ENCODE measurements at regions not wholly inside any gene's neighbourhood (a gene's known extent, or its start where the extent isn't known, plus 50 kb on each side); places are given as distances from the start of the nearest gene placed in this dataset.
"Not testable (repeated sequence)": the region's sequence is repeated elsewhere in the genome, so short reads cannot be mapped to it uniquely, and the experiment has no call there.

GRCh38 chr3:8305371-8305770, 196.3 kb upstream of the LMCD1 start:
- DNase-seq (ENCODE audit: low read depth) = no peak
- in situ Hi-C loops (cut with HindIII; ENCODE audit: low pct_unique_long_range_greater_than_20kb, low sequenced_read_pairs) = no loop called here

- no peak for DNase-seq (ENCODE audit: low read depth)
- in situ Hi-C loops (cut with HindIII; ENCODE audit: low pct_unique_long_range_greater_than_20kb, low sequenced_read_pairs) = no loop called here
These were observed 194.0 kb upstream of the LMCD1 start for GRCh38 chr3:8307545-8308110.

GRCh38 chr3:8311321-8311720, 190.3 kb upstream of the LMCD1 start:
- in situ Hi-C loops (cut with HindIII; ENCODE audit: low pct_unique_long_range_greater_than_20kb, low sequenced_read_pairs) = no loop called here

GRCh38 chr3:8312685-8313084, 188.9 kb upstream of the LMCD1 start:
- no peak for DNase-seq (ENCODE audit: low read depth)
- in situ Hi-C loops (cut with HindIII; ENCODE audit: low pct_unique_long_range_greater_than_20kb, low sequenced_read_pairs) = no loop called here

More at GRCh38 chr3:8311321-8311720, 190.3 kb upstream of the LMCD1 start:
- no peak for DNase-seq (ENCODE audit: low read depth)

GRCh38 chr3:8313560-8314267, 187.9 kb upstream of the LMCD1 start:
- in situ Hi-C loops (cut with HindIII; ENCODE audit: low pct_unique_long_range_greater_than_20kb, low sequenced_read_pairs) = no loop called here

GRCh38 chr3:8315526-8315925, 186.1 kb upstream of the LMCD1 start:
- in situ Hi-C loops (cut with HindIII; ENCODE audit: low pct_unique_long_range_greater_than_20kb, low sequenced_read_pairs) = not testable (repeated sequence)

More at GRCh38 chr3:8313560-8314267, 187.9 kb upstream of the LMCD1 start:
- no peak for DNase-seq (ENCODE audit: low read depth)

GRCh38 chr3:8317661-8318649, 183.7 kb upstream of the LMCD1 start:
- no peak for DNase-seq (ENCODE audit: low read depth)
- in situ Hi-C loops (cut with HindIII; ENCODE audit: low pct_unique_long_range_greater_than_20kb, low sequenced_read_pairs) = no loop called here

More at GRCh38 chr3:8315526-8315925, 186.1 kb upstream of the LMCD1 start:
- DNase-seq (ENCODE audit: low read depth) = not testable (repeated sequence)

GRCh38 chr3:8319935-8320634, 181.5 kb upstream of the LMCD1 start:
- no peak for DNase-seq (ENCODE audit: low read depth)
- in situ Hi-C loops (cut with HindIII; ENCODE audit: low pct_unique_long_range_greater_than_20kb, low sequenced_read_pairs) = no loop called here

GRCh38 chr3:8320711-8321458, 180.7 kb upstream of the LMCD1 start:
- DNase-seq (ENCODE audit: low read depth) = no peak
- in situ Hi-C loops (cut with HindIII; ENCODE audit: low pct_unique_long_range_greater_than_20kb, low sequenced_read_pairs) = no loop called here

- in situ Hi-C loops (cut with HindIII; ENCODE audit: low pct_unique_long_range_greater_than_20kb, low sequenced_read_pairs) = no loop called here
- no peak for DNase-seq (ENCODE audit: low read depth)
These were observed 176.9 kb upstream of the LMCD1 start for GRCh38 chr3:8324747-8325146.

GRCh38 chr3:8325306-8325705, 176.3 kb upstream of the LMCD1 start:
- in situ Hi-C loops (cut with HindIII; ENCODE audit: low pct_unique_long_range_greater_than_20kb, low sequenced_read_pairs) = no loop called here
- DNase-seq (ENCODE audit: low read depth) = no peak

GRCh38 chr3:8325833-8326232, 175.8 kb upstream of the LMCD1 start:
- in situ Hi-C loops (cut with HindIII; ENCODE audit: low pct_unique_long_range_greater_than_20kb, low sequenced_read_pairs); DNase-seq (ENCODE audit: low read depth): not testable (repeated sequence)

- DNase-seq (ENCODE audit: low read depth) = no peak
- in situ Hi-C loops (cut with HindIII; ENCODE audit: low pct_unique_long_range_greater_than_20kb, low sequenced_read_pairs) = no loop called here
These were observed 173.9 kb upstream of the LMCD1 start for GRCh38 chr3:8327739-8328138.

GRCh38 chr3:8328967-8329366, 172.7 kb upstream of the LMCD1 start:
- DNase-seq (ENCODE audit: low read depth) = no peak
- in situ Hi-C loops (cut with HindIII; ENCODE audit: low pct_unique_long_range_greater_than_20kb, low sequenced_read_pairs) = no loop called here

GRCh38 chr3:8329598-8329997, 172.0 kb upstream of the LMCD1 start:
- DNase-seq (ENCODE audit: low read depth) = no peak
- in situ Hi-C loops (cut with HindIII; ENCODE audit: low pct_unique_long_range_greater_than_20kb, low sequenced_read_pairs) = no loop called here

- in situ Hi-C loops (cut with HindIII; ENCODE audit: low pct_unique_long_range_greater_than_20kb, low sequenced_read_pairs) = no loop called here
- DNase-seq (ENCODE audit: low read depth) = no peak
These were observed 165.2 kb upstream of the LMCD1 start for GRCh38 chr3:8336456-8336855.

GRCh38 chr3:8338424-8338823, 163.2 kb upstream of the LMCD1 start:
- in situ Hi-C loops (cut with HindIII; ENCODE audit: low pct_unique_long_range_greater_than_20kb, low sequenced_read_pairs) = no loop called here

GRCh38 chr3:8341821-8342247, 159.8 kb upstream of the LMCD1 start:
- DNase-seq (ENCODE audit: low read depth) = no peak
- in situ Hi-C loops (cut with HindIII; ENCODE audit: low pct_unique_long_range_greater_than_20kb, low sequenced_read_pairs) = no loop called here

More at GRCh38 chr3:8338424-8338823, 163.2 kb upstream of the LMCD1 start:
- no peak for DNase-seq (ENCODE audit: low read depth)

Measured in Caki2 (cell line).